ENCODE measurements at regions not wholly inside any gene's neighbourhood (a gene's known extent, or its start where the extent isn't known, plus 50 kb on each side); places are given as distances from the start of the nearest gene placed in this dataset.

DNA sequence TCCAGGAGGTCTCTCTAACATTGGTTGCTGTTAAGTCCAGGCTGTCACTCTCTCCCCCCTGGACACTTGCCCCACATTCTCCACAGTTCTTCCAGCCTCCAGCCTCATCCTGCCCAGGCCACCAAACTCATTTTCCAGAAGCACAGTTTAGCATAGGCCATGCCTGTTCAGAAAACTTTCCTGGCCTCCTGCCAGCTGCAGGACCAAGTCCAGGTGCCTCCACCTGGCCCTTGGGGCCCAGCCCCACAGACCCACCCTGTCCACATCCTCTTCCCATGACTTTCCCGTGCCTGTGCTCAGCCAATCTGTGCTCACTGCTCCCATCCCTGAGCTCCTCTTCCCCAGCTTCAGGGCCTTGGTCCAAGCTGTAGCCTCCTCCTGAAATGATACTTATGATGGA lies 905.0 kb downstream of the UQCRFS1 start:
- TF ChIP-seq, protein P1, sequence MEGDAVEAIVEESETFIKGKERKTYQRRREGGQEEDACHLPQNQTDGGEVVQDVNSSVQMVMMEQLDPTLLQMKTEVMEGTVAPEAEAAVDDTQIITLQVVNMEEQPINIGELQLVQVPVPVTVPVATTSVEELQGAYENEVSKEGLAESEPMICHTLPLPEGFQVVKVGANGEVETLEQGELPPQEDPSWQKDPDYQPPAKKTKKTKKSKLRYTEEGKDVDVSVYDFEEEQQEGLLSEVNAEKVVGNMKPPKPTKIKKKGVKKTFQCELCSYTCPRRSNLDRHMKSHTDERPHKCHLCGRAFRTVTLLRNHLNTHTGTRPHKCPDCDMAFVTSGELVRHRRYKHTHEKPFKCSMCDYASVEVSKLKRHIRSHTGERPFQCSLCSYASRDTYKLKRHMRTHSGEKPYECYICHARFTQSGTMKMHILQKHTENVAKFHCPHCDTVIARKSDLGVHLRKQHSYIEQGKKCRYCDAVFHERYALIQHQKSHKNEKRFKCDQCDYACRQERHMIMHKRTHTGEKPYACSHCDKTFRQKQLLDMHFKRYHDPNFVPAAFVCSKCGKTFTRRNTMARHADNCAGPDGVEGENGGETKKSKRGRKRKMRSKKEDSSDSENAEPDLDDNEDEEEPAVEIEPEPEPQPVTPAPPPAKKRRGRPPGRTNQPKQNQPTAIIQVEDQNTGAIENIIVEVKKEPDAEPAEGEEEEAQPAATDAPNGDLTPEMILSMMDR (IDR thresholded peaks at IDR 0.05; ENCODE audit: low read depth, low read length): no peak
- no peak for DNase-seq (ENCODE audit: extremely low read depth, low read depth)

DNA sequence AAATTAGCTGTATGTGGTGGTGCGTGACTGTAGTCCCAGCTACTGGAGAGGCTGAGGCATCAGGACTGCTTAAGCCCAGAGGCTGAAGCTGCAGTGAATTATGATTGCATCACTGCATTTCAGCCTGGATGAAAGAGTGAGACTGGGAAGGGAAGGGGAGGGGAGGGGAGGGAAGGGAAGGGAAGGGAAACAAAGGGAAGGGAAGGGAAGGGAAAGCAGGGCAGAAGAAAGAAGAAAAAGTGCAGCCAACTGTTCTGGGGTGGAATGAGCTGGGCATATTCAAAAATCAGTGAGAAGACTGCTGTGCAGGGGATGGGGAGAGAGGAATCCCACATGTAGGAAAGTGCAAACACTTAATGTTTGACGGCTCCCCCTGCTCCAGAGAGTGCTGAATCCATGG lies 905.5 kb downstream of the UQCRFS1 start:
- DNase-seq (ENCODE audit: extremely low read depth, low read depth): peak; percentile 45
- TF ChIP-seq, protein P1 (IDR thresholded peaks at IDR 0.05; ENCODE audit: low read depth, low read length): no peak

DNA sequence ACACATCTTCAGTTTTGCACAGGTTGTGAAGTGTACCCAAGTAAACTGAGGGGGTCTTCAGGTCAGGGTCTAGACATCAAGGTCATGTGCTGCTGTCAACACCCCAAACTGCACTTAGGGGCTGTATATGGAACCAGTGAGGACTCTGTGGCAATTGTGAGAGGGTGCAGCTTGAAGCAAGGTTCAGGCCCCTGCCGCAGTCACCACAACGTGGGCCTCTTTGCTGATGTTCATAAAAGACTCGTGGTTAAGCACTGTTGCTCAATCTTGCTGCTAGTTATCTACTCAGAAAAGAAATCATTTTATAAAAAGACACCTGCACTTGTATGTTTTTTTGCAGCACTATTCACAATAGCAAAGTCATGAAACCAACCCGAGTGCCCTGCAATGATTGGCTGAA lies 907.4 kb downstream of the UQCRFS1 start:
- DNase-seq (ENCODE audit: extremely low read depth, low read depth): no peak
- TF ChIP-seq, protein P1 (IDR thresholded peaks at IDR 0.05; ENCODE audit: low read depth, low read length): no peak

DNA sequence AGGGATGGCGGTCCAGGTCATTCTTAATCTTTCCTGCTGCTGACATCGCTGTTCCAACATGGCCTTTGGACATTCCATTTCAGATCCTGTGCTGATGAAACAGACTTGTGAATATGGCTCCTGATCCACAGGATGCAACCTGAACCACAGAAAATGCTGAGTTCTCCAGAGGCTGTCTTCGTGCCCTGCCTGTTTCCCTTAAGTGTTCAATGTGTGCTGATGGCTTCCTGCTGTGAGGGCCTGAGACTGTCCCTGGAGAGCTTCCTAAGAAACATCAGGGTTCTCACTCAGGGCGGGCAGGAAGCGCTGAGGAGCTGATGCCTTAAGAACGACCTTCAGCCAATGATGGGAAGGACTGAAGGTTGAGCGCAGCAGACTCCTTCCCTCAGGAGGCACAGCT lies 909.4 kb downstream of the UQCRFS1 start:
- no peak for DNase-seq (ENCODE audit: extremely low read depth, low read depth)
- TF ChIP-seq, protein P1 (IDR thresholded peaks at IDR 0.05; ENCODE audit: low read depth, low read length): no peak

DNA sequence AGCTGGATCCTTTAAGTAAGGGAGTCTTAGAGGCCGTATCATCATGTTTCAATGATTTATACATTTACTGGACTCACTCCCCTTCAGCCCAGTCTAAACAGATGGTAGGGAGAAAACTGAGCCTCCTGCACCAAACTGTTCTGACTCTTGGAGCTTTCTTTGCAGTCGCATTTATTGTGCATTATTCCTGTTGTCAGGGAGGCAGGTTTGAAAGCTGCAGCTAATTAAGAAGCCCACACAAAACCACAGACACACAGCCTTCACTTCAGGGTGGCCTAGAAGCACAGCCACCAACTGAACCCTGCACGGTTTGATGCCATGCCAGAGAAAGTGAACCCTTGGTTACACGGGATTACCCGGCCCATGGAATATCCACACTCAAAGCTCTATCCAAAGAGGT lies 911.0 kb downstream of the UQCRFS1 start:
- TF ChIP-seq, protein P1 (IDR thresholded peaks at IDR 0.05; ENCODE audit: low read depth, low read length): no peak
- no peak for DNase-seq (ENCODE audit: extremely low read depth, low read depth)

DNA sequence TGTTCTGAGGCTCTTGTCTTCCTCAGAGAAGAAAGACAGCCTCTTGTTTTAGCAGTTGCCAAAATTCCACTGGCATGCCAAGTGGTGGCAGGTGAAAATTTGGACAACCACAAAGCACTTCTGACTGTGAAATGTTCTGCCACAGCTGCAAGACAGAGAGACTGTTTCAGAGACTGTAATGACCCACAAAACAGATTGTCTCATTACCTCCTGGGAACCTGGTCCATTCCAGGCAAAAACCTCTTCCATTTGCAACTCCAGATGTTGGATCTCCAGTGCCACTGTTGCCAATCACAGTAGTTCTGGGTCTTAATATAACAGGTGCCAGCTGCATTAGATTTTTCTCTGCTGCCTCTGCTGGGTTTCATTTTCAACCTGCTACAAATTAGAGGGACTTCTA lies 911.5 kb downstream of the UQCRFS1 start:
- no peak for DNase-seq (ENCODE audit: extremely low read depth, low read depth)
- TF ChIP-seq, protein P1 (IDR thresholded peaks at IDR 0.05; ENCODE audit: low read depth, low read length): no peak

DNA sequence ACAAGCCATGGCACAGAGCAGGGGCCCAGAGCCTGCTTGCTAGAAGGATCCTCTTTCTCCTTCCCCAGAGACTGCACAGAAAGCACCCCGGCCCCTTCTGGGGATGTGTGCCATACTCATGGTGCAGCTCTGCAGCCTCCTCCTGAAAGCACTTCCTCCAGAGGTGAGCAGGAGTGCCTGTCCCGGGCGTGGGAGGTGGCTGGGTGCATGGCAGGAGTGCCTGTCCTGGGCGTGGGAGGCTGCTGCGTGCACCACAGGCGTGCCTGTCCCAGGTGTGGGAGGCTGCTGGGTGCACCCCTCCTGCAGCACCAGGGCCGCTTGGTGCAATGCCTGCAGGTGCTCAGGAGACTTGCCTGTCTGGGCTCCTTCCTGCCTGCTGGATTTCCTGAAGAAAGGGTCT lies 913.3 kb downstream of the UQCRFS1 start:
- DNase-seq (ENCODE audit: extremely low read depth, low read depth): no peak
- TF ChIP-seq, protein P1 (IDR thresholded peaks at IDR 0.05; ENCODE audit: low read depth, low read length): no peak

Measured in AG09319 (cell line).